Stimulated activated CD4-positive, alpha-beta T cell treated with anti-CD3 and anti-CD28 coated beads, TNF-alpha, amount 100 ng/mL, for 4 hours (primary cell): ENCODE measurements at regions not wholly inside any gene's neighbourhood (a gene's known extent, or its start where the extent isn't known, plus 50 kb on each side); places are given as distances from the start of the nearest gene placed in this dataset.
"Not testable (repeated sequence)": the region's sequence is repeated elsewhere in the genome, so short reads cannot be mapped to it uniquely, and the experiment has no call there.

ENCODE experiments used
- DNase-seq, 3 experiments: peaks; one replicate each; pipeline ENCODE4 v3.0.0-alpha.2; 2020; ENCODE audit warnings: low read depth in 3 of 3

DNA sequence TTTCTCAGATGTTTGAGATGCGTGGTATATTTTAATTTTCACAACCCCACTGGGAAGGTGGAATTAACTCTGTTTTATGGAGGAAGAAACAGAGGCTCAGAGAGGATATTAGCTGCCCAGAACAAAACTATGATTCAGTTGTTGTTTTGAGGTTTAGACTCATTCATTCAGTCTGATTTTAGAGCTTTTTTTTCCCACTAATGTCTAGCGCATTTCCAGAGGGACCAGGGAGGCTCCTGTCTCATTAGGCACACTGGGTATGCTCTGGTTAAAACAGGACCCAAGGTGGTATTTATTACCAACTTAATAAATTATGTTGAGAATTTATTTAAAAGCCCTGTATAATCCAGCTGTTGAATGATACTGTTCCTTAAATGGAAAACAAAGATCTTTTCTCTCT, 272.0 kb upstream of the RGMA start:
- no peak for DNase-seq

DNA sequence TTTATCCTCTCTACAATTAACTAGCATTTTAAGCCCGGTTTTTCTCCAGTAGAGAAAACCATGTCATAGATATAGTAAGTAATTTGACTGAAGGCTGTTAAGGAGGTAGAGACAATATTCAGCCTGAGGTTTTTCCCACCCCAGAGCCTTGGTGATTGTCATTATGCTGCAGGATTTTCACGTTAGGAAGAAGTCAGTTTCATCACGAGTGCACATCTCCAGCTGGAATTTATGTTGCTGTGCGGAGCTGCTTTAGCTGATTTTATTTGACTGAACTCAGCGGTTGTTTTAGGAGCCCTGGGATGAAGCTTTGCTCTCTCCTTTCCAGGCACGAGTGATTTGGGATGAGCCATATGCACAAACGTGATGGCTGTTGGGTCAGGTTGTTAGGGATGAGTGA, 271.3 kb upstream of the RGMA start:
- DNase-seq = no peak

DNA sequence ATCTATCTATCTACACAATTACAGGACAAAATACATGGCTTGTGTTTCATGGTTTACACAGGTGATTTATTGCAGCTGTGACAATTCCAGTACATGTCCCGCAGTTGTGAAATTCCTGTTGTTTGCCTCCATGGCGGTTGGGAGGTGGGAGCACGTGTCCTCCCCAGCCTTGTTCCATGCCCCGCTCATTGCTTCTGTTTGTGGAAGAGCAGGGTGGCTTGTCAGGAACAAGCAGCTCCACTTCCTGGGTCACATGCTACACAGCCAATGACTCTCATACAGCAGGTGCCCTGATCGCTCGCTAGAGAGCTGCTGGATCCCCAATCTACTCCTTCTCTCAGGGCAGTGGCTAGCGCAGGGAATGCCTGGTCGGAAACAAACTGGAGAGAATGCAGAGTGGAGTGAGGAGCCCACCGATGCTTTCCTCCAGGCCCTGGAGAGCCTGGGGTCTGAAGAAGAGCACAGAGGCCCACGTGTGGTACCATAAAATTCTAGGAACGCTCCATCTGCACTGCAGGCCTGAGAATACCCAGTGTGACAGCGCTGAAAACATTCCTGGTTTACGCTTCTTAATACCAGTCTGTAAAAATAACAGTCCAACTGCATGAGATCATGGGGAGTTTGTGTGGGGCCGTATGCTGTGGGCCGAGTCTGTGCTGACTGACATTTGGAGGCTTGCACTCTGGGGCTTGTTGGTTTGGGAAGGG, 270.6 kb upstream of the RGMA start:
- DNase-seq = no peak

DNA sequence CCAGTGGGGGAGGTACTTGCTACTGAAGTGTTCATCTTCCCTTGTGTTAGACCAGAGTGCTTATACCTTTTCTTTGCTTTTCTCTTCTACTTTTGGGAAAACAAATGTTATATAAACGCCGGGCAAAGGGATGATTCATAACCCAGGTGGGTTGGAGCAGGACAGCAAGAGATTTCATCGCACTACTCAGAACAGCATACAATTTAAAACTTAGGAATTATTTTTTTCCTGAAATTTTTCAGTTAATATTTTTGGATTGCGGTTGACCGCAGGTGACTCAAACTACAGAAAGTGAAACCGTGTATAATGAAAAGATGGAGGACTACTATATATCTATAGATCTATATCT, 270.0 kb upstream of the RGMA start:
- DNase-seq = no peak

DNA sequence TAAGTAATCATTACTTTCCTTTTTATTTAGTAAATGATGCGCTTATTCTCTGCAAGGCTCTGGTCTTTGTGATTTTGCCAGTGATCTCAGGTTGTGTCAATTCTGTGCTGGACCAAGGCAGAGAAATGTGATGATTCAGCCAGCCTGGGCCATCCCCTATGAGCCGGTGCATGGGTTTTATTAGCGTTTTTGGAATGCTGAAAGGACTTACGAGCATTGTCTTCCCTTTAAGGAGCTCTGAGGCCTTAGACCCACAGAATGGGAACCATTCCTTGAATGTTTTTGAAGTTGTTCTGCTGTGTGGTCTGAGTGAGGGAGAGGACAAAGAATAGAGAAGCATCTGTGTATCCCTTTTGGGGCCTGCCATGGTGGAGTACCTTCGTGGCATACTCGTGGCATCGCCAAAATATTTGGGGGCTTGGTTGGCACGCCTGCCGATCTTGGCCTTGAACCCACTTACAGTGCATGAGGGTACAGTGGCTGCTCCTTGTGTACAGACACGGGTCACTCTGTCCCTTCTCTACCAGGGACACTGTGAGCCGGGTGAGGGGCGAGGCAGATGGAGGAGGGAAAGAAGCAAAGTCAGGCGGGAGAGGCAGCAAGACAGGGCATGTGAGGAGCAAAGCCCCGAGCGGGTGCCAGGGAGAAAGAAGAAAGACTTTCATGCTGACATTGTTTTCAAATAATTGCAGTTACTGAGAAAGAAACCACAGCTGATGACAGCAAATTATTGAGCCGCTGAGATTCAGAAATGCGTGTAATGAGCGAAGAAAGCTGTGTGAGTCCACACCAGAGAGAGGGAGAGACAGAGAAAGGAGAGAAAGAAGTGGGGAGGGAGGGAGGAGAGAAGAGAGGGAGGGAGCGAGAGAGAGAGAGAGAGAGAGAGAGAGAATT, 269.4 kb upstream of the RGMA start:
- no peak for DNase-seq

DNA sequence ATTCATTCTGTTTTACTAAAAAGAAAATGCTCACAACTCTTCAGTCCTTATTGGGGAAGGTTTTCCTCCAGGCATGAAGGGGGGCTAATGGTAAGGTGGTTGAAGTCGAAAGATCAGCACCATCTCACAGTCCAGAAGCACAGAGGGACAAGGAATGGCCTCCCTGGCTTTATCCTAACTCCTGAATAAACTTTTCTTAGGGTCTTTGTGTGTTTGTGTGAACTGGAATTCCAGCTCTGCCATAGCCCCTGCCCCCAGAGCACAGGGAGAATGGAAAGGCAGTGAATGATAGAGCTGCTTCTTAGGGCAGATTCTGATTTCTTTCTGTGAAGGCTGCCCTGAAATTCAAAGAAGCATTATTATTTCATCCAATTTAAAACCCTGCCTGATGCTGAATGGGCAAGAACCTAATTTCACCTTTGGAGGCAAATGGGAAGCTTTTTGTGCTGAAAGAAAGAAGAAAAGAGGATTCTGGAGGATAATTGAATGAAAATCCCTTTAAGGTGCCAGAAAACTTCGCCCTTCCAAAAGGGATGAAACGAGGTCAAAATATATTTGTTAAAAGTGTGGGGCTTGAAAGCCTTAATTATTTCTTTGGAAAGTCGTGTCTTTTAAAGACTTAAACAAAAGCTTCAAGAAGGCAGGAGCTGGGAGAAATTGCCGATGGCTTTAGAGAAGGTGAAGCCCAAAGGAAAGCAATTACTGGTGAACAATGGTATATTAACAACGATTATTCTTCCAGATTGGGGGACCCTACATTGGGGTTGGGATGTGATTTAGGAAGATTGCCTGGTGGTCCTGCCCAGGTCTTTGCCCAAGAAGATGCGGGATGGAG, 259.9 kb upstream of the RGMA start:
- DNase-seq = no peak

DNA sequence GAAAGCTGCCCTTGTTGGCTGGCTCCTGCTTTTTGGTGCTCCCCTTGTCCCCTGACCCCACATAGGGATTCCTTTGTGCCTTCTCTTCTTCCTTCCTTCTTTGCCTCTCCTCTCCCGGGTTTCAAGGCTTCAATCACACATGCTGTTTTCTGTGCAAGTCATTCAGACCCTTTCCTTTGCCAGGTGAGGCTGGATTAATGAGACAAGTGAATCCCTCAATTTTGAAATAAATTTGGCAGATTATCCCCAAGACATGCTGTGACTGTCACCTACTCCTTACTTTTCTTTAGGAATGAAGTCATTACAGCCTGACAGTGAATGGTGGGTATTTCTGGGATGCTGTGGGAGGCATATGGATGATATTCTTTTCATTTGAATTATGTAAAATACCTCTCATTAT, 259.0 kb upstream of the RGMA start:
- no peak for DNase-seq

DNA sequence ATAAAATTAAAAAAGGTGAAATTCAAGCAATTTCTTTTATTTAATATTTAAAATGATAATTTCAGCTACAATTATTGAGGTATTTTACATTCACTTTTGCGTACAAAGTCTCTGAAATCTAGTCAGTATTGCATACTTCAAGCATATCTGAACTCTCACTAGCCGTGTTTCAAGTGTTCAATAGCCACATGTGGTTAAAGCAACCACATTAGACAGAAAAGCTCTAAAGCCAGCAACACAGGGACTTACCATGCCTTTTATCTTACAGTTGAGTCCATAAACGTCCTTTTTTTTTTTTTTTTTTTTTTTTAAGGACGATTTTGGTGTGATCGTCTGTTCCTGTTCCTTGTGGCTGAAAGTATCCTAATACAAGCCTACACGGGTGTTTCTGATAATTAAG, 257.0 kb upstream of the RGMA start:
- no peak for DNase-seq

DNA sequence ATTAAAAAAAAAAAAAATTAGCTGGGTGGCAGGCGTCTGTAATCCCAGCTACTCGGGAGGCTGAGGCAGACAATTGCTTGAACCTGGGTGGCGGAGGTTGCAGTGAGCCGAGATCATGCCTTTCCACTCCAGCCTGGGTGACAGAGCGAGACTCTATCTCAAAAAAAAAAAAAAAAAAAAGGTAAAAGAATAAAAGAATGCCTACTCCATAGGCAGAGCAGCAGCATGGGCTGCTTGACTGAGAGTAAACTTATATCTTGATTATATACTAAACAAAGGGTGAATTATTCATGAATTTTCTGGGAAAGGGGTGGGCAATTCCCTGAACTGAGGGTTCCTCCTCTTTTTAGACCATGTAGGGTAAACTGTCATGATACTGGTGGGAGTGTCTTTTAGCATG, 254.4 kb upstream of the RGMA start:
- DNase-seq = not testable (repeated sequence)

DNA sequence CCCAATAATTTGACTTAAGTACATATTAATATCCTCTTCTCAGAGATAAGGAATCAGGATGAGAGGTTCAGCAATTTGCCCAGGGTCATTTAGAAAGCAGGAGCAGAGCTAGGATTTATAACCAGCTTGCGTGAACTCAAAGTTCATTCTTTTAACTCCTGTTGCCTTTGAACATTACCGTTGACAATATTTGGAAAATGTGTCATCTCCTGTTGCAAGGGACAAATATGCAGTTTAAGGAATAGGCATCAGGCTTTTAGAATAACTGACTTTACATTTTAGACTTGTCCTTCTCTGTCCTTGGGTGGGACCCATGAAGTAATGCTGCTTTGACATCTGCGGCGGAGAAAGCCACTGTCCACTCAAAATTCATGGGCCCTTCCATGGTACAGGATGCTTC, 252.2 kb upstream of the RGMA start:
- DNase-seq = no peak

DNA sequence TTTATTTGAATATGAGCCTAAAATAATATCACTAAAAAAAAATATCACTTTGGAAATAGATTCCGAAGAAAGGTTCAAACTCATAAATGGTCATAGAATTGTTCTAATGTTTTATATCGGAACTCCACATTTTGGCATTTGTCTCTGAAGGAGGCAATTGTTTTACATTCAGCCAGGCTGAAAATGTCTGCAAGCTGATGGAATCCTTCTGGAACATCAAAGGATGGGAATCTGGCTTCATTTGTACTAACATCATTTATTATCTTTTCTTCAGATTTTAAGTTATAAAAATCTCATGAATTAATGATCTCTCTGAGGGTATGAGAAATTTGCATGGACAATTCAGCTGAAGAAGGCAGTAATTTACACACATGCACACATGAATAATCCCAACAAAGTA, 251.4 kb upstream of the RGMA start:
- DNase-seq = no peak

DNA sequence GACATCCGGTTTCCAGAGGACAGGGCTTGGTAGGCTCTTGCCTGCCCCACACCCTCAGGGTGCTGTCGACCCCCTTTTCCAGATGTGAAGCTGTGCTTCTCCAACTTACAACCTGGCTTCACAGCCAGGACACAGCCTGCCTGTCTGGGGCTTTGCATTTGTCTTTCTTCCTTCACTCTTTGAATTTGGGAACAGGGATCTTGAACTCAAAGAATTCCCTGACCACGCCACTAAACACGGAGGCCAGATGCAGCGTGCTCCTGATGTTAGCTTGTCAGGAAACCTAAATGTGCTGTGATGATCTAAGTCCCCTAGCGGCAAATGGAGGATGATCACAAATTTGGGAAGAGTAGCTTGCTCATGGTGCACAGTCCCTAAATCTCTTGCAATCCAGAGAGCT, 244.8 kb upstream of the RGMA start:
- DNase-seq = no peak

DNA sequence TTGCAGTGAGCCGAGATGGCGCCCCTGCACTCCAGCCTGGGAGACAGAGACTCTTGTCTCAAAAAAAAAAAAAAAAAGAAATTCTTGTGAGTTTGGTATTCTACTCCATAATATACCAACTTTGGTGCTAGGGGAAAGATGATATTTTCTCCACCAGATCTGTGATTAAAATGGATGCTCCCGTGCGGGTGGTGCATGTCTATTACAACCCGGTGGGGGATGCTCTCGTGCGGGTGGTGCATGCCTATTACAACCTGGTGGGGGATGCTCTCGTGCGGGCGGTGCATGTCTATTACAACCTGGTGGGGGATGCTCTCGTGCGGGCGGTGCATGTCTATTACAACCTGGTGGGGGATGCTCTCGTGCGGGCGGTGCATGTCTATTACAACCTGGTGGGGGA, 244.1 kb upstream of the RGMA start:
- DNase-seq = not testable (repeated sequence)

DNA sequence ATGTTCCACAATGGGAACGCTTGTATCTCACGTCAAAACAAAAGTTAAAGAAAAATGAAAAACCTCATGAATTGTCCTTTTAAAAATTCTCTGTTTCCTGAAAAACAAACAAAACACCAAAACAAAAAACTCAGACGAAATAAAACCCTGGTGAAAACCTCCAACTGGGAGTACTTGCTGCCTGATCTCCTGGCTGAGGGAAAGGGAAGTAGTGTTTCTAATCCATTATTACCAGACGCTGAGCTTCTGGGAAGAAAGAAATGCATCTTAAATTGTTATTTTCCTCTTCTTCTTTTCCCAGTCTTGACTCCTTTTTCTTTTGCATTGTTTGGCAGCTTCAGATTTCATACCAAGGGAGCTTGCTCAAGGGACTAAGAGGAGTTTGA, 243.2 kb upstream of the RGMA start:
- DNase-seq = no peak

DNA sequence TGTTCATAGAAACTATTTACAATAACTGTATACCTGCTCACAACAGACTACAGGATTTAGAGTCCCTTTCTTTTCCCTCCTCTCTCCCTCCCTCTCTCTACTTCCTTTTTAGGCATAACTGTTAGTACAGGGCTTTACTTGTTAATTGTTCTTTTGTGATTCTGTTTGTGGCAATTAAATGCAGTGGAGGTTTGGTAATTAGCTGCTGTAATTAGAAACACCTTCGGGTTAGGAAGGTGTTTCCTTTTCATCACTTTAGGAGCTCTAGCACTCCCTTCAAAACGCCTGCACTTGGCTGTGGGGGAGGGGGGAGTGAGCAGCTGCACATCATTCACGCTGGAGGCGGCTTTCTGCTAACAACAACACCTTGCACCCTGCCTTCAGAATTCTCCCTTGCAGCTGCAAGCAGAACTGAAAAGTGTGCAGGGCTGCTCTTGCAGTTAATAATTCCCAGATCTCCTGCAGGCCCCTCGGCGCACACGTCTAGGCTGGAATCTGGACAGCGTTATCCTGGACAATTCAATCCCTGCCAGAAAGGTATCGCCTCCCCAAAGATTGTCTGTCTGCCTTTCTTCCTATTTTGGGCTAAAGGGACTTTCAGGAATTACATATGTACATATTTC, 242.6 kb upstream of the RGMA start:
- no peak for DNase-seq

DNA sequence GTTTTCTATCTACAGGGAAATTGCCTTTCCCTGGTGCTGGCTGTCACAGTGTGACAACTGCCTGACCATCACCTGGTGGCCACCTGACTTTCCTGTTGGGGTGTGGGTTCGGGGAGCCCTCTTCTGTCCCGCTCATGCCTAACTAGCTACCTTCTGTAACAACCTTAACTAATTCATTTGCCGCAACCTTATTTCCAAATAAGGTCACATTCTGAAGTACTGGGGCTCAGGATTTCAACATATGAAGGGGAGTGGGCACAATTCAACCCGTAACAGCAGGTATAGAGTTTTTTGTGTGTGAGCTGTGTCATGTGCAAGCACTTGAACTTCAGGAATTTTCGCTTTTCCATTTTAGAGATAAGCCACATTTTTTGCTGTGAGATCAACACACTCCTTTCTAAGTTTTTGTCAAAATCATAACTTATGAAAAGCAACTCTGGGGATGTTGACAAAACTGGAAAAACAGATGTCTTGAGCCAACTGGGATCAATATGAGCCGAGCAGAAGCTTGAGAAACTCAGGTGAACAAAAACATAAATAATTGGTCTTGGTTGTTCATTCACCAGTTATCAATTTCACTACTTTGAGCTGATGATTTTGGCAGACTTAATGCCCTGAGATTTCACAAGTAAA, 242.0 kb upstream of the RGMA start:
- no peak for DNase-seq

DNA sequence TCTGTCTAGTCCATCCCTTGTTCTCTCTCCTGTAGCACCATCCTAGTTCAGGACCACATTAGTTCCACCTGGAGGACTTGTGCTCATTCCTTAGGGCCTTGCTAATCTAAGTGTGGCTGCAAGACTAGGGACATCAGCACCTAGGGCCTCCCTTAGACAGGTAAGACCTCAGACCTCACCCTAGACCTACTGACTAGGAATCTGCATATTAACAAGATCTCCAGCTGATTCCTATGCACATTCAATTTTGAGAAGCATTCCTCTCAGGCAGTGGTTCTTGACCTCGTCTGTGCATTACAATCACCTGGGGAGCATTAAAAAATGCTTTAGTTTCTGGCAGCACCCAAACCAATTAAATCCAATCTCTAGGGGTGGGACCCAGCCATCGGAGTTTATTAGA, 238.4 kb upstream of the RGMA start:
- no peak for DNase-seq

DNA sequence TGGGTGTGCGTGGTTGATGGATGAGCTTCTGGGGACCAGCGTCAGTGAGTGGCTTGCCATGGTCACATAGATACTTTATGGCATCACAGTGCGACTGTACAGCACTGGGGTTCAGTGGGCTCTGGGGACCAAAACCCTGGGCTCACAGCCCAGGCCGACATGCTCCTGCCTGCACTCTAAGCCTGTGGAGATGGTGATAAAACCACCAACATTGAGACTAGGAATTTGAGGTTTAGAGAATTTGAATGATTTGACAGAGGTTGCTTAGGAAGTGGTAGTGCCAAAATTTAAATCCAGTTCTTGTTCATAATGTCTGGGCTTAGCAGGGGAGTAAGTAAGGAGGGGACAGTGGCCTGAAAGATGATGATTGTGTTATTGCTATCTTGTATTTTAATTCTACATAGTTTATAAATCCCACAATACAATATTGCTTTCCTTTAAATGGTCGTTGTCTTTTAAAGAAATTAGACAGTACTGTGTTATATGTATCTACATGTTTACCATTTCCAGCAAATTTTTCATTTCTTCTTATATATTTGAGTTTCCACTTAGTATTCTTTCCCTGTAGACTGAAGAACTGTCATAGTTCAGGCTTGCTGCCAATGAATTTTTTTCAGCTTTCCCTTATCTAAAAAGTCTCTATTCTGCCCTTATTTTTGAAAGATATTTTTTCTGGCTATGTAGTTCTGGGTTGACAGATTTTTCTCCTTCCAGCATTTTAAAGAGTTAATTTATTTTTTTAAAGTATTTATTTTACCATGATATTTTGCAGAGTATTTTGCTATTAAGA, 235.4 kb upstream of the RGMA start:
- DNase-seq = no peak

DNA sequence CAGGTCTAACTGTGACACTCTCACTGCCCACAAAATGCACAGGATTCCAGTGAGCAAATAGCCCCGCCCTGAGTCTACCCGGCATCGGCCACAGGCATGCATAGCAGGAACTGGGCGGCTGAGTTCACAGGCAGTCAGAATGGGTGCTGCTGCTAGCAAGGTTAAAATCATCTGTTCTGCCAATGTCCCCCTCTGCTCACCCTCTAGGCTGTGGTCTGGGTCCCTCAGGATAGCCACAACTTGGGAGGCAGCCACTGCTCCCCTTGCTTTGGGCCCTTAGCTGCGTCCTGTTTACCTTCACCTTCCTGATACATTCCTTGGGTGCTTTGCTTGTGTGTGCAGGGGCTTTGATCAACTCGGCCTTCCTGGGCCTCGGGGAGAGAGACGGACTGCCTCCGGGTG, 232.9 kb upstream of the RGMA start:
- DNase-seq = no peak

DNA sequence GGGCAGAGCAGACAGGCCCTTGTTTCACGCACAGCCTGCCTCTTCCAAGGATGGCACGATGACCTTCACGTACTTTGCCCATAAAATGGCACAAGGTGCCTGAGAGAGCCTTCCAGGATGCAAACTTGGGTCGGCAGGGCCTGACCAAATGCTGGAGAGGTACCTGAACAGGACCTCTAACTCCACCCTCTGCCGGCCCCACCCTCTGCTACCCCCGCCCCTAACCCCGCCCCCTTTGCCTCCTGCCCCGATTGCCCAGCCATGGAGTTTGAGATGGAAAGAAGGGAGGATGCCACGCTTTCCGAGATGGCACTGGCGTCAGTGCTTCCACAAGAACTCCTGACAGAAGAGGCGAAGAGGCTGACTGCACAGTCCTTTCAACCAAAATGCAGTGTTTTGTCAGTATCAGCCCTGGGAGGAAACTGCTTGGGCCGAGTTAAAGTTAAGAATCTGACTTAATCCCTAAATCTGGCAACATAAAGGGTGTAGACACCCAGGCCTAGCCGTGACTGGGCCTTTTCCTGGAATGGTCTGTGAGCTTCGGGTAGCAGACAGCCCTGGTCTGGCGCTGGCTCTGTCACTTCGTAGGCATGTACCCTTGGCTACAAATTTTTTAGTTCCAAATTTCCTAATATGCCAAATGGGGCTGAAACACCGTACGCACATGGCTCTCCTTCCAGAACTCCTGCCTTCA, 230.3 kb upstream of the RGMA start:
- DNase-seq = no peak
